Stimulated activated CD8-positive, alpha-beta memory T cell treated with anti-CD3 and anti-CD28 coated beads, Interleukin-4, amount 100 ng/mL, for 24 hours (primary cell): ENCODE measurements at regions not wholly inside any gene's neighbourhood (a gene's known extent, or its start where the extent isn't known, plus 50 kb on each side); places are given as distances from the start of the nearest gene placed in this dataset.
A peak's percentile ranks its signal among the peaks of the same experiment; 100 is the strongest.

Experiments
- DNase-seq: peaks from one replicate; pipeline ENCODE4 v3.0.0-alpha.2; 2020; ENCODE audit warnings: low read depth

GRCh38 chr16:85401917-85402766 lies 211.0 kb upstream of the GSE1 start:
- no peak for DNase-seq

GRCh38 chr16:85402910-85403692 lies 210.0 kb upstream of the GSE1 start:
- DNase-seq, result no peak

GRCh38 chr16:85403693-85404092 lies 209.4 kb upstream of the GSE1 start:
- no peak for DNase-seq

- no peak for DNase-seq
Measured at GRCh38 chr16:85412911-85413520, 200.1 kb upstream of the GSE1 start.

- no peak for DNase-seq
Measured at GRCh38 chr16:85413691-85414663, 199.1 kb upstream of the GSE1 start.

DNA sequence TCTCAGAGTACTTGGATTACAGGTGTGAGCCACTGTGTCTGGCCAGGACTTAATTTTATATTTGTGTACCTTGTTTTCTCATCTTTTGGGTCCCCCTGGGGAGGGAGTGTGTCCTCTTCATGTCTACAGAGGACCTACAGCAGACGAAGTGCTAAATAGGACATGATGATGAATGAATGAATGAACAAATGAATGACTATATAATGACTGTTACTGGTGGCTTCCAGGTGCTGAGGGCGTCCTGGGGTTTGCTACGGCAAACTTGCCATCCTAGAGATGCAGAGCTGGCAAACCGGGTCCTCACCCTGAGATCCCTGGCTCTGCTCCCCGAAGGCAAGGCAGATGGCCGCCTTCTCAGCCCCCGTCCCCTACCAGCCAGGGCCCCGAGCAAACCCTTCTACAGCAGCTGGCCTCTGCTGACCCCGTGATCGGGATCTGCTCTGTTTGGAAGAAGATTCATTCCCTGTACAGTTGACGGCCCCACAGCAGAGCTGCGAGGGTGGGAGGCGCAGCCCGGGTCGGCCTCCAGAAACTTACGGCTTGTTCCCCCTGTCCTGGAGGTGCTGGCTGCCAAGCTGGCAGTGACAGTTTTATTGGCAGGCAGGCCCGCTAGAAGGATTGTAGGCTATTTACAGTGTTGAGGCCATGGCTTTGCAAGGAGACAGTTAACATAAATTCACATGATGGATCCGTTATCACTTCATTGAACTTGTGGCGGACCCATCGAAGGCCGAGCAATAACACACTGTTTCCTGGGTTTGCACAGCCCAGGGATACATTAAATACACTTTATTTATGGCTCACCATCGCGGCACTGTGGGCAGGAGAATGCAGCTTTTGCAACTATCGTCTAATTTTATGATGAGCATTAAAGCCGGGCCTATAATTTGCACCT lies 197.7 kb upstream of the GSE1 start:
- no peak for DNase-seq

DNA sequence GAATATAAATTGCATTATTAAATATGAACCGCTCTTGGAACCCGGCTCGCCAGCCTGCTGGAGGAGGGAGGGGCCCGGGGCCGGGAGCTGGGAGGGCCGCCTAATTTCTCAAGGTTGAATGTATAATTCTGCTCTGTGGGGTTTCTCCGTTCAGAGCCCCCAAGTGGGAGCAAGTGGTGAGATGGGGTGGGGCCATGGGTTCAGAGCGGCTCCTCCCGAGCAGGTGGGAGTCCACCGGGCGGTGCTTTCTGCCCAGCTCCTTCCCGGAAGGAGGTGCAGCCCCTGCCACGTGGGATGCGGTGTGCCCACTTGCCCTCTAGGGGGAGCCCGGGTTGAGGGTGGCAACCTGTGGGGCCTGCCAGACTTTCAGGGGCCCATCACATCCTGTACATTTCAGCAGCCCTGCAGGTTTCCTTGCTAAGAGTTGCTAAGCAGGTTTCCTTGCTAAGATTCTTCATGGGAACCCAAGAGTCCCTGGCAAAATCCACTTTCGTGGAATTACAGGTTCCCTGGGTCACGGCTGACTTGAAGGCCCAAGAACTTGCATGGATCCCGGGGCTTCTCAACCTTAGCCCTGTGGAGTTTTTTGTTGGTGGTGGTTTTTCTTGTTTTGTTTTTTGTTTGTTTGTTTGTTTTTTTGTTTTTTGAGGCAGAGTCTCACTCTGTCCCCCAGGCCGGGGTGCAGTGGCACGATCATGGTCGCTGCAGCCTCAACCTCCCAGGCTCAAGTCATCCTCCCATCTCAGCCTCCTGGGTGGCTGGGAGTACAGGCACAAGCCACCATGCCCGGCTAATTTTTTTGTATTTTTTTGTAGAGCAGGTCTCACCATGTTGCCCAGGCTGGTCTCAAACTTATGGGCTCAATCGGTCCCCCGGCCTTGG lies 196.7 kb upstream of the GSE1 start:
- peak; percentile 70 for DNase-seq

DNA sequence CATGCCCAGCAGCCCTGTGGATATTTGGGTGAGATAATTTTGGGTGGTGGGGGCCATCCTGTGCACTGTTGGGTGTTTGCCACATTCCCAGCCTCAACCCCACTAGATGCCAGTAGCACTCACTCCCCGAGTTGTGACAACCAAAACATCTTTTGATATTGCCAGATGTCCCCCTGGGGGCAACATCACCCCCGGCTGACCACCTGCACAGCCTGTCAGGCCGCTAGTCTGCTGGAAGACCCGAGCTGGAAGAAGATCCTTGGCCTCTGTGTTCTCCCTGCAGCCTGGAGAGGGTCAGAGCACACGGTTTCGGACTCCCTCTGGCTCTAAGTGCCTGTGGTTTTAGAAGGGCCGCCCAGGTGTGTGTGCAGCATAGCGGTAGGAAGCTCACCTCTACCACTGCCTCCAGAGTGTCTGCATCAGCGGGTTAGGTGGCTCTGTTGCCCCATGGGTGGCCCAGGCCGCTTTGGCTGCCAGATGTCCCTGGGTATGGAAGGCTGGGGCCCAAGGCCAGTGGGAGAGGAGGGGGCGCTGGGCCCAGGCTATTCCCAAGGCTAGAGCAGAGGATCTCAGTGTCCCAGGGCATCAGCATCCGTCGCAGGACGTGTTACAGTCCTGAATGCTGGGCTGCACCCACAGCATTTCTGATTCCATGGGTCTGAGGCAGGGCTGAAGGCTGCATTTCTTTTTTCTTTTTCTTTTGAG lies 195.8 kb upstream of the GSE1 start:
- no peak for DNase-seq

GRCh38 chr16:85418978-85419491 lies 194.1 kb upstream of the GSE1 start:
- no peak for DNase-seq

- no peak for DNase-seq
Measured at GRCh38 chr16:85419503-85420408, 193.4 kb upstream of the GSE1 start.

DNA sequence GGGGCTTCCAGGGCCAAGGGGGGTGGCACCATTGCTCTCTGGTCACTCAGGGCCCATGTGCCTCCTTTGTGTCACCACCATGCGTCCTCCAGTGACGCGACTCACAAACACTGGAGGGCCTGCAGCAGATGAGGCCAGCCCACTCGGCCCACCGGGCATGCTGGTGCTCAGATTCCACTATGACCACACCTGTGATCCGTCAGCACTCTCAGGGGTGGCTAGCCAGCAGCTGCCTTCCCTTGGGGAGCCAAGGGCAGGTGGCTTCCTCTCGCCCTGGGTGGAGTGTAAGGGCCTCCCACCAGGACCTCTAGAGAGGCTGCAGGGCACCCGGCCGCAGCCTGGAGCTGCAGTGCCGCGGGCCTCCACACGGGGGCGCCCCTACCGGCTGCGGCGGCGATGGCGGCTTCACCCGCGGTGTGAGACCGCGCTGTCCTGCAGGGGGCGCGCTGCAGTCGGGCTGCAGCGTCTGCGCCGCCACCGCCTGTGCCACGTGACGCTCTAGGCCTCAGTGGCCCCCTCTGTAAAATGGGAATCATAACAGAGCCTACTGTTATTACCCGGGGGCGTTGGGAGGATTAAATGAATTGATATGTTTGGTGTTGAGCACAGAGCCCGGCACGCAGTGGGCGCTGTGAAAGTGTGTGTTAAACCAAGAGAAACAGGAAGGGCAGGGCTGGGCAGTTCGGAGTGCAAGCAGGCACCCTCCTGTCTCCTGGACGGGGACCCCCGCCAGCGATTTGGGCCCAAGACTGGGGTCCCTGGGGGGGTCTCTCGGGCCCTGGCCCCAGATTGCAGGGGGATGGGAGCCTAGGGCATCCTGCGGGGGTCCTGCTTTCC lies 192.4 kb upstream of the GSE1 start:
- DNase-seq, result peak; percentile 68

GRCh38 chr16:85421338-85422195 lies 191.6 kb upstream of the GSE1 start:
- no peak for DNase-seq

GRCh38 chr16:85422196-85422631 lies 190.9 kb upstream of the GSE1 start:
- no peak for DNase-seq

- no peak for DNase-seq
Measured at GRCh38 chr16:85422632-85423550, 190.2 kb upstream of the GSE1 start.

DNA sequence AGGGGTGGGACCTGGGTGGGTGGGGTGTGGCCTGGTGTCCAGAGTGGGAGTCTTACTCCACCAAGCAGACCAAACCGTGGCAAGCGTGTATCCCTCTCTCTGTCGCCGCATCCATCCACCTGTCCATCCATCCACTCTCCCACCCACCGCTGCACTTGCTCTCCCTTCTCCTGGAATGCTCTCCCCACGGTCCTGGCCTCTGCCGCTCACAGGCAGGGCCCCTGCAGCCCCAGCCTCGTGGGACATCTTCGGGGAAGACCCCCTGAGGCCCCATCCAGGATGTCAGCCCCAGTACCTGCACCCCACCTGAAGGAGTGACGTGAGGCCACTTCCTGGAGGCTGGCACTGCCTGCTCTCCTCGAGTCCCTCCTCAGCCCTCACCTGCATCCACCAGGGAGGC lies 189.5 kb upstream of the GSE1 start:
- no peak for DNase-seq
